PFSK-1 (cell line): ENCODE measurements at regions not wholly inside any gene's neighbourhood (a gene's known extent, or its start where the extent isn't known, plus 50 kb on each side); places are given as distances from the start of the nearest gene placed in this dataset.

ENCODE experiments used
- FOXP2 ChIP-seq: optimal IDR thresholded peaks from 2 replicates; pipeline ENCODE3; 2011; ENCODE audit warnings: borderline replicate concordance, control low read depth, inconsistent platforms; ENCODE audit not compliant: insufficient read depth; ENCODE audit errors: extremely low read length, extremely low read depth
- POLR2AphosphoS5 ChIP-seq: IDR thresholded peaks from 2 replicates; pipeline ENCODE4 v1.6.1; 2012; ENCODE audit warnings: low read depth, mild to moderate bottlenecking, control low read depth, low read length, moderate library complexity
- SIN3A ChIP-seq: IDR thresholded peaks from 2 replicates; pipeline ENCODE4 v1.6.1; 2012; ENCODE audit warnings: mild to moderate bottlenecking, low read length, moderate library complexity, borderline replicate concordance; ENCODE audit not compliant: insufficient read depth
- TAF1 ChIP-seq: IDR thresholded peaks from 2 replicates; pipeline ENCODE4 v1.6.1; 2012; ENCODE audit warnings: low read length, control low read depth, borderline replicate concordance; ENCODE audit not compliant: insufficient read depth
- TF ChIP-seq, protein P1 (sequence below), 2 experiments: IDR thresholded peaks; 2 replicates each; pipeline versions ENCODE4 v1.6.1 to v1.8.0; 2011 to 2012; ENCODE audit warnings: low read depth in 2 of 2, low read length in 2 of 2, control low read depth in 1 of 2, inconsistent platforms in 1 of 2, mild to moderate bottlenecking in 1 of 2, moderate library complexity in 1 of 2; ENCODE audit not compliant: insufficient read depth in 1 of 2

DNA sequence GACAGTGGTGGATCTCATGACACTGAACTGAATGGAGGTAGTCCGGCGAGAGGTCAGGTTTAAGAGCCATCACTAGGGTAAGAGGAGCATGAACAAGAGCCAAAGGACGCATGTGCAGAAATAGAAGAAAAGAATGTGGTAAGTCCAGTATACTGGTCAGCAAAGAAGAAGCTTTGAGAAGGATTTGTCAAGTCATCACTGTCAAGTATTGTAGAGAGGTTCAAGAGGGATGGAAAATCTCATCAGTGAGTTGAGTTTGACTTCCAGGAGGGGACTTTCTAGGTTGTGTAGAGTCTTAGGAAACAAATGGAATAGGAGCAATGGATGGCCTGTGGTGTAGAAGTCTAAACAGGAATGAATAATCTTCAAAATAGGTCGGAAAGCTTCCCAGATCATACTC, 161.8 kb downstream of the BTBD3 start:
- TF ChIP-seq TAF1: no peak
- TF ChIP-seq, protein P1, sequence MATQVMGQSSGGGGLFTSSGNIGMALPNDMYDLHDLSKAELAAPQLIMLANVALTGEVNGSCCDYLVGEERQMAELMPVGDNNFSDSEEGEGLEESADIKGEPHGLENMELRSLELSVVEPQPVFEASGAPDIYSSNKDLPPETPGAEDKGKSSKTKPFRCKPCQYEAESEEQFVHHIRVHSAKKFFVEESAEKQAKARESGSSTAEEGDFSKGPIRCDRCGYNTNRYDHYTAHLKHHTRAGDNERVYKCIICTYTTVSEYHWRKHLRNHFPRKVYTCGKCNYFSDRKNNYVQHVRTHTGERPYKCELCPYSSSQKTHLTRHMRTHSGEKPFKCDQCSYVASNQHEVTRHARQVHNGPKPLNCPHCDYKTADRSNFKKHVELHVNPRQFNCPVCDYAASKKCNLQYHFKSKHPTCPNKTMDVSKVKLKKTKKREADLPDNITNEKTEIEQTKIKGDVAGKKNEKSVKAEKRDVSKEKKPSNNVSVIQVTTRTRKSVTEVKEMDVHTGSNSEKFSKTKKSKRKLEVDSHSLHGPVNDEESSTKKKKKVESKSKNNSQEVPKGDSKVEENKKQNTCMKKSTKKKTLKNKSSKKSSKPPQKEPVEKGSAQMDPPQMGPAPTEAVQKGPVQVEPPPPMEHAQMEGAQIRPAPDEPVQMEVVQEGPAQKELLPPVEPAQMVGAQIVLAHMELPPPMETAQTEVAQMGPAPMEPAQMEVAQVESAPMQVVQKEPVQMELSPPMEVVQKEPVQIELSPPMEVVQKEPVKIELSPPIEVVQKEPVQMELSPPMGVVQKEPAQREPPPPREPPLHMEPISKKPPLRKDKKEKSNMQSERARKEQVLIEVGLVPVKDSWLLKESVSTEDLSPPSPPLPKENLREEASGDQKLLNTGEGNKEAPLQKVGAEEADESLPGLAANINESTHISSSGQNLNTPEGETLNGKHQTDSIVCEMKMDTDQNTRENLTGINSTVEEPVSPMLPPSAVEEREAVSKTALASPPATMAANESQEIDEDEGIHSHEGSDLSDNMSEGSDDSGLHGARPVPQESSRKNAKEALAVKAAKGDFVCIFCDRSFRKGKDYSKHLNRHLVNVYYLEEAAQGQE (IDR thresholded peaks at IDR 0.05; ENCODE audit: insufficient read depth in 1 of 2, low read depth in 2 of 2, low read length in 2 of 2): no peak
- TF ChIP-seq POLR2AphosphoS5: no peak
- no peak for TF ChIP-seq SIN3A
- TF ChIP-seq FOXP2: no peak

DNA sequence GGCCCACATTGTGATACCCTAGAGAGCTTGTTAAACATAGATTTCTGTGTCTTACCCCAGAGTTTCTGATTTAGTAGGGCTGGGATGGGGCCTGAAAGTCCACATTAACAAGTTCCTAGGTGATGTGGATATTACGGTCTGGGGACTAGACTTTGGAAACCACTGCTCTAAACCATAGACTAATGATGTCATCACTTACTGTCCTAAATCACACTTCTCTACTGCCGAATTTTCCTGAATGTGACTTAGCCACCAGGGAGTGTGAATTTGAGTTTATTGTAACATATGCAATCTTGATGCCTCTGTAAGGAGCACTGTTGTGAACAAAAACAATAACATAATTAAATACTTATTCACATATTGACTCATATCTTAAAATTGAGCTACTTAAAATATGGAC, 165.6 kb downstream of the BTBD3 start:
- no peak for TF ChIP-seq FOXP2
- TF ChIP-seq SIN3A: no peak
- TF ChIP-seq TAF1: no peak
- no peak for TF ChIP-seq POLR2AphosphoS5
- TF ChIP-seq, protein P1 (IDR thresholded peaks at IDR 0.05; ENCODE audit: insufficient read depth in 1 of 2, low read depth in 2 of 2, low read length in 2 of 2): no peak

DNA sequence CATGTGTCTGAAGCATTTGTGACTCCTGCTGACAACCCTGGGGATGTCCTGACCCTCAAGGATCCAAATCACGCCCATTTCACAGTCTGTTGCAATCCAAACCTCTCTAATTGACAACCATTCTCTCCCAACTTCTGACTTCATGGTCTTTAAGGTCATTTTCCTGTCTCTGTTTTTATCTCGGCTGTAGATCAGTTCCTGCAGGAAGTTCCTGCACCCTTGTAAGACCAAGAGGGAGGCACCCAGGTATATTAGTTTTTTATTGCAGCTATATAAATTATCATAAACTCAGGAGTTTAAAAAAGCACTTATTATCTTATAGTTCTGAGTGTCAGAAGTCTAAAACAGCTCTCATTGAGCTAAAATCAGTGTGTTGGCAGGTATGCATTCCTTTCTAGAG, 166.8 kb downstream of the BTBD3 start:
- TF ChIP-seq SIN3A: no peak
- TF ChIP-seq, protein P1 (IDR thresholded peaks at IDR 0.05; ENCODE audit: insufficient read depth in 1 of 2, low read depth in 2 of 2, low read length in 2 of 2): no peak
- no peak for TF ChIP-seq POLR2AphosphoS5
- TF ChIP-seq TAF1: no peak
- TF ChIP-seq FOXP2: no peak

DNA sequence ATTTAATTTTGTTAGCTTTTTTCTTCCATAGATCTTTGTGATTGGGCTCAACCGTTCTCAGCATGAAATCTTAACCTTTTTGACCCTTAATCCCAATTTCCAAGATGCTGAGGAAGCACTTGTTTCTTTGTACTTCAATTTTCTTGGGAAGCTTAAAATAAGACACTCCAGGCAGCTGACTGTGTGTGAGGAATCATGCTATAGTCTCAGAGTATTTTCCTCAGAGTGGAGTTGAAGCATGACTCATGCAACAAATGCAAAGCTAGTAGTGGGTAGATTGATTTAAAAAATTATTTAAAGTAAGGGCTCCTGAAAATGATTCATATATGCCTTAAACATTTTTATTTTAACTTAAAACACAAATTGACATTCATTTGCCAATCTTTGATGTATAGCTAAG, 168.7 kb downstream of the BTBD3 start:
- TF ChIP-seq FOXP2: no peak
- TF ChIP-seq, protein P1 (IDR thresholded peaks at IDR 0.05; ENCODE audit: insufficient read depth in 1 of 2, low read depth in 2 of 2, low read length in 2 of 2): no peak
- no peak for TF ChIP-seq POLR2AphosphoS5
- no peak for TF ChIP-seq SIN3A
- no peak for TF ChIP-seq TAF1

DNA sequence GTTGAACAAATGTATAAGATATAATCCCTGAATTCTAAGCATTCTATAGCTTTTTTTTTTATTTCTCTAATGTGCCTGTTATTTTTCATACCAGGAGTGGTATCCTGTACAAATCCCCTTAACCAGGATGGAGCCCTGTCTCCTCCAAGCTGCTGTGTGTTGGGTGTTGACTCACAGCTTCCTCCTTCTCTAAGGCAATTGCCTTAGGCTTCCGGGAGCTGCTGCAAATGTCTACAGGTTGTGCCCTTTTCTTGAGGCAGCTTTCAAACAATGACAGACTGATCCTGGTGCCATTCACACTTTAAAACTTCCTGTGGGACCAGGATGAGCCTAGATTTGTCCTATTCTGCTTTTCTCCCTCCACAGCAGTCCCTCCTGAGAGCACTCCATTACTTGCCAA, 173.2 kb downstream of the BTBD3 start:
- TF ChIP-seq, protein P1 (IDR thresholded peaks at IDR 0.05; ENCODE audit: insufficient read depth in 1 of 2, low read depth in 2 of 2, low read length in 2 of 2): no peak
- TF ChIP-seq TAF1 (no peak), POLR2AphosphoS5 (no peak), FOXP2 (no peak)
